SK-N-SH (cell line): ENCODE measurements at regions not wholly inside any gene's neighbourhood (a gene's known extent, or its start where the extent isn't known, plus 50 kb on each side); places are given as distances from the start of the nearest gene placed in this dataset.

ENCODE experiments used
- EP300 ChIP-seq, 2 experiments: IDR thresholded peaks; 2 replicates each; pipeline versions ENCODE4 v1.4.0 to v1.6.1; 2012; ENCODE audit warnings: borderline replicate concordance in 1 of 2, low read depth in 1 of 2, low read length in 1 of 2
- MEF2A ChIP-seq: IDR thresholded peaks from 2 replicates; pipeline ENCODE4 v1.4.0; 2012; ENCODE audit warnings: low read depth, borderline replicate concordance
- RAD21 ChIP-seq: IDR thresholded peaks from 2 replicates; pipeline ENCODE4 v1.6.1; 2012; ENCODE audit warnings: mild to moderate bottlenecking, low read length
- REST ChIP-seq: IDR thresholded peaks from 2 replicates; pipeline ENCODE4 v1.6.1; 2012; ENCODE audit warnings: mild to moderate bottlenecking, low read depth, low read length, moderate library complexity
- SMC3 ChIP-seq: IDR thresholded peaks from 2 replicates; pipeline ENCODE4 v1.6.1; 2012; ENCODE audit warnings: low read depth, low read length, improper control_type of control experiment
- TF ChIP-seq, protein P1 (sequence below): fragments of 150-350 bp; IDR thresholded peaks from 2 replicates; pipeline ENCODE4 v1.6.1; 2017; ENCODE audit warnings: antibody characterized with exemption, low read length, low read depth, borderline replicate concordance
- TF ChIP-seq, protein P2 (sequence below): fragments of 200-600 bp; sonication (generic); IDR thresholded peaks from 2 replicates; pipeline ENCODE4 v1.6.1; 2017; ENCODE audit warnings: antibody characterized with exemption, mild to moderate bottlenecking, moderate library complexity

GRCh38 chr14:82029038-82029437, 495.4 kb upstream of the SEL1L start:
- TF ChIP-seq, protein P1, sequence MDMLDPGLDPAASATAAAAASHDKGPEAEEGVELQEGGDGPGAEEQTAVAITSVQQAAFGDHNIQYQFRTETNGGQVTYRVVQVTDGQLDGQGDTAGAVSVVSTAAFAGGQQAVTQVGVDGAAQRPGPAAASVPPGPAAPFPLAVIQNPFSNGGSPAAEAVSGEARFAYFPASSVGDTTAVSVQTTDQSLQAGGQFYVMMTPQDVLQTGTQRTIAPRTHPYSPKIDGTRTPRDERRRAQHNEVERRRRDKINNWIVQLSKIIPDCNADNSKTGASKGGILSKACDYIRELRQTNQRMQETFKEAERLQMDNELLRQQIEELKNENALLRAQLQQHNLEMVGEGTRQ, result no peak
- TF ChIP-seq, protein P2, sequence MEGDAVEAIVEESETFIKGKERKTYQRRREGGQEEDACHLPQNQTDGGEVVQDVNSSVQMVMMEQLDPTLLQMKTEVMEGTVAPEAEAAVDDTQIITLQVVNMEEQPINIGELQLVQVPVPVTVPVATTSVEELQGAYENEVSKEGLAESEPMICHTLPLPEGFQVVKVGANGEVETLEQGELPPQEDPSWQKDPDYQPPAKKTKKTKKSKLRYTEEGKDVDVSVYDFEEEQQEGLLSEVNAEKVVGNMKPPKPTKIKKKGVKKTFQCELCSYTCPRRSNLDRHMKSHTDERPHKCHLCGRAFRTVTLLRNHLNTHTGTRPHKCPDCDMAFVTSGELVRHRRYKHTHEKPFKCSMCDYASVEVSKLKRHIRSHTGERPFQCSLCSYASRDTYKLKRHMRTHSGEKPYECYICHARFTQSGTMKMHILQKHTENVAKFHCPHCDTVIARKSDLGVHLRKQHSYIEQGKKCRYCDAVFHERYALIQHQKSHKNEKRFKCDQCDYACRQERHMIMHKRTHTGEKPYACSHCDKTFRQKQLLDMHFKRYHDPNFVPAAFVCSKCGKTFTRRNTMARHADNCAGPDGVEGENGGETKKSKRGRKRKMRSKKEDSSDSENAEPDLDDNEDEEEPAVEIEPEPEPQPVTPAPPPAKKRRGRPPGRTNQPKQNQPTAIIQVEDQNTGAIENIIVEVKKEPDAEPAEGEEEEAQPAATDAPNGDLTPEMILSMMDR, result no peak
- TF ChIP-seq MEF2A (no peak), REST (no peak), SMC3 (no peak), RAD21 (no peak), EP300 (IDR thresholded peaks at IDR 0.05; ENCODE audit: borderline replicate concordance in 1 of 2, low read depth in 1 of 2, low read length in 1 of 2) (no peak)
